GM19238 (cell line): ENCODE measurements at regions not wholly inside any gene's neighbourhood (a gene's known extent, or its start where the extent isn't known, plus 50 kb on each side); places are given as distances from the start of the nearest gene placed in this dataset.

ENCODE experiments used
- DNase-seq: peaks from one replicate; pipeline ENCODE4 v3.0.0; 2011; ENCODE audit warnings: low spot score; ENCODE audit not compliant: insufficient read length

DNA sequence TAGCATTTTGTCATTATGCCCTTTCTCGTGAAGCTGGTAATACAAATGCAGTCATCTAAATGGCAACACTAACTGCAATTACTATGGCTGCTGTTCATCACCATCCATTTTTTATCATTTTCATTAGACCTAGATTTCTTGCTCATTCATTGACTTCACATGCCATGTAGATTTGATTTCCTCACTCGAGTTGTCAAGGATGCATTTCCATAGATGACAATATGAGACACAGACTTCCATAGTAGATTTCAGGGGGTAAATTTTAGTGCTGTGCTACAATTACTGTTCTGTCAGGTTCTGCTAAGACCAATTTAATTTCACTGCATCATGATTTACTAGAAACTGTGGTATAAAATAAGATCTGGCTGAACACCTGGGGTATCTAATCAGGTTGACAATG lies 589.2 kb downstream of the SEMA5A start:
- no peak for DNase-seq

DNA sequence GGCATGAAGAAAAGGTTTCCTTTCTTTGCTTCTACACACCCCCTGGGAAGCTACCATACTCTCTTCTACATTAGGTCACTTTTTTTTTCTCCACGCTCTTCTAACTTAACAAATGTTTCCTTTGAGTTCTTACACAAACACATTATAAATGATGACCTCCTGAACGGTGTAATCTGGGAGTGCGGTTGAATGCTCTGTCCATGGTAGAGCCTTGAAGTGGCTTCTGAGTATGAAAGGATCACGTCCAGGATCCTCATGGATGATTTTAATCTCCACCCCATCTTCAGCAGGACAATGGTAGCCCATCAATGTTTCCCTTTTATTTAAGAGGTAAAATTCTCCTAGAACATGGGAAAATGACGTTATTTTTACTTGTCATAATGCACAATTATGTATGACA lies 587.3 kb downstream of the SEMA5A start:
- no peak for DNase-seq

DNA sequence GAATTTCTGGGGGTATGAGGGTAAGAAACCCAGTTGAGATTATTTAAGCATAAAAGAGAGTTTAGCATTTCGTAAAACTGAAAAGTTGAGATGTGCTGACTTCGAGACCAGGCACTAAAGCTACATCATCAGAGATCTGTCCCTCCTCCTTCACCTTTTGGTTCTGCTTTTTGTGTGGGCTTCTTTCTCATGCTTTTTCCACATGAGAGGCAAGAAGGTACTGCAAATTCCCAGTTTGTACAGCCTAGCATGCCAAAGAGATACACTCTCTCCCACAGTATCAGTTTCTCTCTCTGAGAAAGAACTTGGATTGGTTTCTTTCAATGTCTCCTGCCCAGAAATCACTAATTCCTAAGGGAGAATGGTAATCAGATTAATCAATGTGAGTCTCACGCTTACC lies 584.7 kb downstream of the SEMA5A start:
- no peak for DNase-seq

DNA sequence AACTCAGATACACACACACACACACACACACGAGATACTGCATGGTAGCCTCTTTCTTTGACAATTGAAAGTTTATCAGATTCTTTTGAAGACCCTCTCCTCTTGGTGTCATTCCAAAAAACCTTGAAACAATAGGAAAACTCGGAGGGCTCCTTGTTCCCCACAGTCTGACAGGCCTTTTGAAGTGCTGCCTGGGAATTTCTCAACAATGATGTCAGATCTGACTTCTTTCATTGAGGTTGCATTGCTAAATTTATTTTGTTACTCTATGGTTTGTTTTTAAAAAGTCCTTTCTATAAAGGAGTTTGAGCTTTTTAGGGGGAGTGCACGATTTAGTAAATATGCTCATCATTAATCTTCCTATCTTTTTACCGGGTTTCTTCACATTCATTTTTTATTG lies 583.9 kb downstream of the SEMA5A start:
- no peak for DNase-seq

DNA sequence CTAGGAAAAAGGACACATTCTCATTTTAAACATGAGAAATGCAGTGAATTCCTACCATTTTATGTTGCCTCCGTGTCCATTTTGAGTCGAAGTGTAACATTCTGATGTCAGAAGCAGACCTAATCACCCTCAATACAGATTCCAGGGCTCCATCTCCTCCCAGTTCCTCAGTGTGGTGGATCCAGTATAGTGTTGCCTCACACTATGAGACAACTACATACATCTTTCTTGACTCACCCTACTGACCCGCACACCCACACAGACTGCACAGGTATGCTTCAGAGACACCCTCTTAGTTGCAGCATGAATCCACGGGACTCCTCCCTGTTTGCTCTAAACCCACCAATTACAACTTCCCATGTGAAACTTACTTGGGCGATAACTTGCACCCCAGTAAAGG lies 564.9 kb downstream of the SEMA5A start:
- DNase-seq = no peak

DNA sequence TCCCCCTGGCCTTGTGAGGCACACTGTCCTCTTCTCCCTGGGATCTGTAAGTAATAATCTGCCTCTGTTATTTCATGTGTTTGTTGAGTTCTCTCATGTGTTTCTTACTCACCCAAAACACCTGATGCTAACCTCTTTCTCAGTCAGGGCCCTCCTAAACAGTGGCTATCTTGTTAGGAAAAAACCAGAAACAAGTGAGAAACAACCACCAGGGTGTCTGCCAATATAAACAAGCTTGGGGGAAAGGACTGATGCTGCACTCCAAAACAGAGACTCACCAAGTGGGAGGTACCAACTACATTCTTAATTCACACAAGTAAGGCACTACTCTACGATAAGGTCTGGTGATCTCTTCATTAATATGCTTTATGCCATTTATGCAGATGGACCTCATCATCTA lies 564.4 kb downstream of the SEMA5A start:
- no peak for DNase-seq

DNA sequence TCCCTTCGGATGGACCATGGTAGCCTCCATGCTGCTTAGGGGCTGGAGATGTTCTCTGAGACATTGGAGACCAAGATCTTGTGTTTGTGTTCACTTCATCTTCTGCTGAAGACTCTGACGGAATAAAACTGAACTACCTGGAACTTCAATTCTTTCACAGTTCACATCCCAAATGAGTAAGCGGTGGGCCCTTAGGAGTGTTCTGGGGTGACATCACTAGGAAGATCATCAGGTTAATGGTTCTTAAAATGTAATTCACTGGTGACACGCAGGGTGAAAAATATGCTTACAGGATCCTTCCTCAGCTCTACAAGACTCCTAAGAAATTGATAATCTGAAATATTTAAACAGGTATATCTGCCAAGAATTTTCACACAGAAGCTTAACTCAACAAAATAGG lies 561.5 kb downstream of the SEMA5A start:
- DNase-seq = no peak
